Posterior cingulate gyrus (tissue), 11 donors: ENCODE measurements at regions not wholly inside any gene's neighbourhood (a gene's known extent, or its start where the extent isn't known, plus 50 kb on each side); places are given as distances from the start of the nearest gene placed in this dataset.

Source experiments
- DNase-seq, 10 donors: peaks; one replicate each; pipeline versions ENCODE4 v3.0.0 to v3.0.0-alpha.2; 2020 to 2021; ENCODE audit warnings: mixed read lengths in 3 of 10
- intact Hi-C: fragments of 100-400 bp; cut with DNase I; formaldehyde crosslinking; loops from one replicate; pipeline ENCODE4 v1.15.1; 2023

DNA sequence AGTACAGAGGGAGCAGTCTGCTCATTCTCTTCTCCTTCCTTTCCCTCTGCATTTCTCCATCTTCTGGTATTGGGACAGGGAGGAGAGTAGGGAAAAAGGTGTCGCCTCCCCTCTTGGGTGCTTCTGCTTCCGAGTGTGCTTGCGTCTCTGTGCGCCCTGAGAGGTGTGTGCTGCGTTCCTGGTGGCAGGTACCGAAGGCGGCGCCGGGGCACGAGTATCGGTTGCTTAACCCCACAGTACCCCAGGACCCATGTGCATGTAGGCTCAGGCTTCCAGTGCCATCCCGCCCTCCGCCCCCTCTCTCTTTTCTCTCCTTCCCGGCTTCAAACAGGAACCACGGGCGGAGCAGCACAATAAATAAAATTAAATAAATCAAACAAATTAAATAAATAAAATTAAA is 169.3 kb upstream of the GLI3 start:
- peak in 1 of 10 donors; percentile 74 for DNase-seq
- intact Hi-C loops, result no loop called here

DNA sequence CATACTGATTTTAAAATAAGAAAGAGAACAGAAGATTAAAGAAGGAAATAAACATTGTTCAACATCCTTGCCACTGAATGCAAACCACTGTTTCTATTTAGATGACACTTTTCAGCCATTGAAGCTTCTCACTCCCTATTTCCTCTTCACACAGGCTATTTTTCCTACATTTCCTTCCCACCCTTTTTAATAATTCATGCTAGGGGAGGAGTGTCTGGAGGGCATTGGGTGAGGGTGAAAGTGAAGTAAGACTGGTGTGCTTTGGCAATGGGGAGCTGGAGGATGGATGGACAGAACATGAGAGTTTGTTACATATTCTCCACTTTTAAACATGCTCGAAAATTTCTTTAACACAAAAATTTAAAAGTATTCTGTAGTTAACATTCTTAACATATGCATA is 168.8 kb upstream of the GLI3 start:
- intact Hi-C loops, result no loop called here
- DNase-seq, result no peak

DNA sequence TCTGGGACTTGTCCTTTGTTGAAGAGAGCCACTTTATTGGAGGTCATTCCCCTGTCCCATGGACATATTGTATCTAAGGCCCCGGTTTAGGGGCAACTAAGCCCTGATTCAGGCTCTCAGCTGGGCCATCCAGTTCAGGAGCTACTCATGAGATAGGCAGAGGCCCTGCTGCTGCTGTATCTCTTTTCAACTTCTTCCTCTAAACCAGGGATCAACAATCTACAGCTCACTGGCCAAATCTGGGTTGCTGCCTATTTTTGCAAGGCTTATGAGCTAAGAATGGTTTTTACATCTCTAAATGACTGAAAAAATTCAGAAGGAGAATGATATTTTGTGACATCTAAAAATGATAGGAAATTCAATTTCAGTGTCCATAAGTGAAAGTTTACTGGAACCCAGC is 166.8 kb upstream of the GLI3 start:
- intact Hi-C loops, result no loop called here
- no peak for DNase-seq

DNA sequence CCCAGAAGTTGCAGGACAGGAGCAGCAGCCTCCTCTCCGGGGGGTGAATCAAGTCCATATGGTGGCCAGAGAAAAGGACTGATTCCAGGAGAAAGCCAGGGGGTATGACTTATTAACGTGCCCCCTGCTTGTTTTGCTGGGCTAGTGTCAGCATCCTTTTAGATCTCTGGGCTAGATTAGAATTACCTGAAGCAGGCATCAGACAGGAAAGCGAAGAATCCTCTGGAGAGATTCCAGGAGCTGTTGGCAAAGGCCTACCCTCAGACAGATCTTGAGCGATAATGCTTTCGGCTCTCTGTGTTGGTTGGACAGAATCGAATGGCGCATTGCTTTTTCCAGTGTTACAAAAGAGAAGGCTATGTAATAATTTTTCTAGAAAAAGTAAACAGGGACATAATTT is 164.0 kb upstream of the GLI3 start:
- intact Hi-C loops, result no loop called here
- no peak for DNase-seq

DNA sequence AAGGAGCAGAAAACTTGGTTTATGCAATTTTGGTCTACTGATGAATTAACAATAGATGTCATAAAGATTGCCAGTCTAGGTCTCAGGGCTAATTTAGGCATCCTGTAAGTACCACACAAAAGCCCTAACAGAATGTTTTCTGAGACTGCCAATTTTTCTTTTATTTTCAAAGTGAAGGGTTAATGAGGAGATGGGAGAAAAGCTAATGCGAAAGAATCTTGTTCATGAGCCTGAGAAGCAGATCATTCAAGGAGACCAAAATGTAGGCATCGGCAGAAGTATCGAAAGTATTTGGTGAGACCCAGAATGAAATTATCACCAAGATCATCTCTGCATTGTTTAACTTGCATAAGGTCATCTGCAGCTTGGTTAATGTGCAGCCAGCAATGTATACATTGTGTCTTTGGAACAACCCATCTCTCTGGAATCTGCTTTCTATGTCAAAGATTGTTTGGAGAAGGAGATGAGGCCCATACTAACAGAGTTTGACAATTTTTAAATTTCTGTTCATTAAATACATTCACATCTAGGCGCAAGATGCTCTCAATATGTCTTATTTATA is 163.3 kb upstream of the GLI3 start:
- DNase-seq, result no peak

DNA sequence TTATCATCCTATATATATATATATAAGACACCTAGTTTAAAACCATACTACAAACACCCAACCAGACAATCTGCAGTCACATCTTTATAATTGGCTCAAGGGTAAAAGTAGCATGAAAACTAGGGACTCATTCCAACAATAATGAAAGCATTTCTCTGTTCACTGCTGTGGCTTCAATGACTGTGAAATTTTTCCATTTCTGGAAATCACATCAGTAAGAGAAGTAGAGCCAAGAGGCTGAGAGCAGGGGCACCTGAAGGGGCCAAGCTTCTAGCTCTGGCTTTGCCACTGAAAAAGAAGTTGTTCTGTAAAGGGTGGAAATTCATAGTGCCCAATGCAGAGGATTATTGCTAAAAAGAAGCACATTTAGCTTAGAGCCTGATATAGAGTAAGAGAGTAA is 158.6 kb upstream of the GLI3 start:
- no peak for DNase-seq
- intact Hi-C loops, result no loop called here

More for the DNA sequence above, 163.3 kb upstream of the GLI3 start:
- intact Hi-C loops, result no loop called here

DNA sequence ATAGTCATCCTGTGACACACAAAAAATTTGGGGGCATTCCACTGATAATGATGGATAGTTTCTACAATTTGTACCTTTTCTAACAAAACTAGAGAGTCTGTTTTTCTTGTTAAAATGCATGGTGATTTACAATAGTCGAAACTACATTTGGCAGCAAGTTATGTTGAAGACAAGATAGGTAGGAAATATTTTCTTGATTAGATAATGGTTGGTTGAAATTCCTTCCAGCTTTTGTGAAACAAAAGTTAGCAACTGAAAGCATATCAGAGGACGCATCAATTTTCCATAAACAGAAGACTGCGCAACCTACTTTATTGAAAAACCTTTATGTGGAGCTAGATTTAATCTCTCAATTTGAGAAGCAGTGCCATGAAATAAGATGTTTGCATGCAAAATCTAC is 155.8 kb upstream of the GLI3 start:
- intact Hi-C loops, result no loop called here
- DNase-seq, result no peak

DNA sequence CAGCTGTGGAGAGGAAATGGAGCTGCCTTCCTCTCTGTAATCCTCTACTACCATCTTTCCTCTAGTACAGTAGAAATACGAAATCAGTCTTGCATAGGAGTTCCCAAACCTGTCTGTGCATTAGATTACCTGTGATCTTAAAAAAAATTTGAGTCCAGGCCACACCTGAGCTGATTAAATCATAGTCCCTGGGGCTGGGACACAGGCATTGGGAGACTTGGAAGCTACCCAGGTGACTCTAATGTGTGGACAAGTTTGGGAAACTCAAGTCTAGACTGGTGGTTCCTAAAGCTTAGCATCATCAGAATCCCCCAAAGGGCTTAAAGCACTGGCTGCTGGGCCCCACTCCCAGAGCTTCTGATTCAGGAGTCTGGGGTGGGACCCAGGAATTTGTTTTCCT is 152.7 kb upstream of the GLI3 start:
- intact Hi-C loops, result no loop called here
- DNase-seq, result no peak

DNA sequence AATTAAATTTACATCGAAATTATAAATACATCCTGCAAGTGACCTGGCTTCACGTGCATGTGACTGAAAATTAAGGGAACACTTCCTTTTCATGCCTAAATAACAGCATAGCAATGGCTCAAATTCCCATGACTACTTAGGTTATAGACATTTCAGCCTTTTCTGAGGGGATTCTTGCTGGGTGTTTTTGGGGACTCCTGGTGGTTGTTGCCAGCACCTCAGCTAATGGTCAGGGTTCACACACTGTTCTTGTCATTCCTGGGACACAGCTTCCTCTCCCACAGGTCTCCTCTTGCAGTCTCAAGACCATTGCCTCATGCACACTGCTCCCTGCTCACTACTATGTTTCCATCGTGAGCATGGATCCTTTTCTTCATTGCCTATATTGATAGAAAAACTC is 148.9 kb upstream of the GLI3 start:
- no peak for DNase-seq
- intact Hi-C loops, result no loop called here

DNA sequence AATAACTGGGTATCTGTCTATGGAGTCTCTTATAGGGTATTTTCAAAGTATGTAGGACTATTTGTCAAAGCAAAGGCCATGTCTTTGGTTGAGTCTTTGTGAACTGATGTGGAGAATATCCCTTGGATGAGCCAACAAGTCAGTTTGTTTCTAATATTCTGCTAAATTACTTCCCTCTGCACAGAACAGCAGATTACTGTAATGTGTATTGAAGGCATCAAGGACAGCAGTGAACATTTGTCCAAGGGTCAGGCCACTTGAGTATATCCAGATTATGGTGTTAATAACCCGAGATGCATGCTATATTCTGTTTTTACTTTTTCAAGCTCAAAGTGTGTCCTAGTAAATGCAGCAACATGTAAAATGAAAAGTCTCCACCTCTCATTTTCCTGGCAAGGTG is 144.2 kb upstream of the GLI3 start:
- intact Hi-C loops, result no loop called here
- DNase-seq, result no peak

DNA sequence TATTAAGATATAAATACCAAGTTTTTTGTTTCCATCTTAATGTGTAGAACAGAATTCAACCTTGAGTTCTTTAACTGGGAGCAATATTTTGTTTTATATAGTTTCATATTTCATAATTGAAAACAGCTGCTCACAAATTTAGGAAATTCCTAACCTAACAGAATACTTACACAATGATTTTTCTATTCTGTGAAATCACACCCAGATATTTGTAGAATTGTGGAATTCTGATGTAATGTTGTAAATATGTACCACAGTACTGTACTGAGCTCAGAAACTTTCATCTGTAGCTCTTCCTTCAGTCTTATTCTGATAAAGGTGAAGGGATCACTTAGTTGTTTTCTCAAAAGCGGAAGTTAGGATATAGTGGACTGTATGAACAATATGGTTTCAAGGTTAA is 143.4 kb upstream of the GLI3 start:
- no peak for DNase-seq
- intact Hi-C loops, result no loop called here

DNA sequence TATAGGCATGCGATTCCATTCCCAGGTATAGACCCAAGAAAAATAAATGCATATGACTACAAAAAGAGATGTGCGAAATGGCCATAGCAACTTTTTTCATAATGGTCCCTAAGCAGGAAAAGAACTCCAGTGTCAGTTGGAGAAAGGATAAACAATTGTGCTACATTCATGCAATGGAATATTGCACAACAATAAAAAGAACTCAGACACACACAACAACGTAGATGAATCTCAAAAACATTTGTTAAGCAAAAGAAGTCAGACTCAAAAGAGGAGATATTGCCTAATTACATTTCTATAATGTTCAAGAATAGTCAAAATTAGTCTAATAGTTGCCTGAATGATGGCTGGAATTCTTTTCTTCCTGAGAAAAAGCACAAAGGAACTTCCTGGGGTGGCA is 141.1 kb upstream of the GLI3 start:
- intact Hi-C loops, result no loop called here

DNA sequence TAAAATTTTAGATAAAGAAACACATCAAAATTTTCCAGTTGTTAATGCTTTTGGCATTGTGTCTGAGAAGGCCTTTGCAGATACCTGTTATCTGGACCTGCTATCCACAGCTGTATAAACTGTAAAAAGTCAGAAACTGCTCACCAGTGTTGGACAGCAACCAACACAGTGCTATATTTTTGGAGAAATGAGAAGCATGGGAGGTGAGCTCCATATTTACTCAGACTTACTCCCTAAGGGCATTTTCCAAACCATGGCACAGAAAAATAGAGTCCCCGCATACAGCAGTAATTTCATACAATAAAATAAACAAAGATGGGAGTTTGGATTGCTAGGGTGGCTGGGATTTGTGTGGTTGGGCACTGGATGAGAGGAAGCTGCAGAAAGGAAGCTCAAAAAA is 136.3 kb upstream of the GLI3 start:
- intact Hi-C loops, result no loop called here
- no peak for DNase-seq

More for the DNA sequence above, 141.1 kb upstream of the GLI3 start:
- DNase-seq, result no peak

DNA sequence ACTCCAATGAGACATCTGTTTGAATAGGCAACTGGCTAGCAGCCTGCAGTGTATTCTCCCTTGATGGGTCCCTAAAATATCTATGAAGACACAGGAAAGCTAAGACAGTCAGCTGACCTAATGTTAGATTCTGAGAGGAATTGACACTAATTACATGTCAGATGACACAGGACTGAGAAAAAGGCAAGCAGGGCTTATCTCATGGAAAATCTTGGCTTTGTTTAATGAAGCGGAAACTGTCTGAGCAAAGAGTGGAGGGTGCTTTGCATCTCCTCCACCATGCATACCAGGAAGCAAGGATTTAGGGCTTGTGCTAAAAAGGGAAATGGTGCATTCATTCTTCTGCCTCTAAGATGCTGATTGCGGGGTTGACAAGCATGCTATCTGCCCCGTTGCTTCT is 135.5 kb upstream of the GLI3 start:
- intact Hi-C loops, result no loop called here
- no peak for DNase-seq

DNA sequence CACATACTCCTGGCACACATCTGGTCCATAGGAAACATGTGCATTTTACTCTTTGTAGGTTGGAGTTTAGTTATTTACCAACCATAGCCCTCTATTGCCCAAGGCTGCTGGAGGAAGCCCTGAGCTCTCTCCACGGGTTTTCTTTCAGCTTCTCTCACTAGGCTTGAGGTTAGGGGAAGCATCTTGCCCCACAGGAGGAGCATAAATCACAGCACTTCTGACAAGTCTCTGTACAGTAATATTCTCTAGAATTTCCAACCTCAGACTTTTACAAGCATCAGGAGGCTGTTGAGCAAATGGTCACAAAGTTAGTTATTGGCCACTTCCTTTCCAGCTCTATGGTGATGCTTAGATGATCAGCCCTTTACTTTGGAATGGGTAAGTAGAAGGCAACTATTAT is 122.9 kb upstream of the GLI3 start:
- intact Hi-C loops, result no loop called here
- DNase-seq, result no peak

DNA sequence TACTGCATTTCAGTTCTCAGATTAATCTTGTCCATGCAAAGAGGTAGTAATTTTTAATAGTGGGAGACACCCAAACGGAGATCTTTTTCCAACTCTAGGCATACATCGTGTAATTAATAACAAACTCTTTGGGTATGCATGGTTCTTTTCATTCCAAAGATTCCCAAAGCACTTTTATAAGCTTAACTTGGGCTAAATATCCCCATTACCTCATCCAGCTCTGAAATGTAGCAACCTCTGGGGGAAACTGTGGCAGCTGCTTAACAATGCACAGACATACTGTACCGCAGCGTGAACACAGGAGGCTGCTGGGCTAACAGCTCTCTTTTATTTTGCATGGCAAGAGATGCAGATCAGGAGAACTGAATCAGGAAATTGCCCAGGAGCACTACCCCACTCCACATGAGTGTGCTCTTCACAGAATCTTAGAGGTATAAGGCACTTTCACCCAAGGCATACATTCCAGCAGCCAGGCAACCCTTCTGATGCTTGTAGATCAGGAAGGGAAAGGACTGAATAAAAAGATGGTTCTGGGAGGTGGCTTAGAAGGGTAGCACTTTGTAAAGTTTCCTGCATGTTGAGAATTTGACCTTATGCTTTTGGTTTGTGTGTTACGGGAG is 114.4 kb upstream of the GLI3 start:
- intact Hi-C loops, result no loop called here
- DNase-seq, result no peak

DNA sequence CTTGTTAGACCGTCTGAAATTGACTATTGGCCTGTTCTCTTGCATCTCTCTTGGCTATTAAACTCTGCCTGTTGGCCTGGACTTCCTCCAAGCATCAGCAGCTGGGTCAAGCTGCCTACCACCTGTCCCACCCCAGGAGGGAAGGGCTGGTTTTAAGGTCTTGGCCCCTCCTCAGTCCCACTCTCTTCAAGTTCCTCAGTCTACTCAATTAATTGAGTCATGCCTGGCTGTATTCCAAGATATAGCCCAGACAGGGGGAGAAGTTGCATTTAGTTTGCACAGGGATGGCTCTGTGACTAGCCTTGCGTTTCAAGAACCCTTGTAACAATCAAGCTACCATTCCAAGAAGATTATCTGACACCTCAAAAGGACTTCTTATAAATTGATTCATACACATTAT is 113.8 kb upstream of the GLI3 start:
- no peak for DNase-seq
- intact Hi-C loops, result no loop called here

DNA sequence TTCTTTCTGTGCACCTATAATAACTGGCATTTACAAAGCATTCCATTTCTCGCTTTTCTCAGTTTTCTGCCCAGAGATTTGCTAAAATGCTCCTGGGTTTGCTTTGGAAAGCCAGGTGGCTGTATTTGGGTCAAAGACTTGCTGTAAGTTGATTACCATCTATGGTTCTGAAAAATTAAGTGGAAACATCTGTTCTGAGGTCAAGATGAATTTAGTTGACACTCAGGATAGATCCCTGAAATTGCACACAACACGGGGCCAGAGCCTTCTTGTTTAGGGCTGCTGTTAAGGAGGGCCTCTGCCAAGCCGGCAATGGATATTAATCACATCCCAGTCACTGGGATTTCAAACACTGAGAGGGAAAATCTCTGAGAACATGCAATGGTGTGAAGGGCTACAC is 111.6 kb upstream of the GLI3 start:
- intact Hi-C loops, result no loop called here
- no peak for DNase-seq

DNA sequence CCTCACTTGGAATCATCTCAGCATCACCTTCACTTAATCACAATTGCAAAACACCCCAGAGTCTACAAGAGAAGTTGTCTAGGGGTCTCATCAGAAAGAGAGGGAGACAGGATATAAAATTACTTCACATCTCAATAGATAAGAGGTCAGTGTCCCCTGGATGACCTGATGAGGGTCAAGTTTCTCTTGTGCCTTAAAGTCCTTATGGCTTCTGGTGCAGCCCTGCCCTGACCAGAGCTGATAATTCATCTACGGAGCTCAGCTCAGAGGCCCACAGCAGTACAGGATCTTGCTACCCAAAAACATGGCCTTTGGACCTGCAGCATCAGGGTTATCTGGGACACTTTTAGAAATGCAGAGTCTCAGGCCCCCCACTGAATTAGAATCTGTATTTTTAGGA is 111.1 kb upstream of the GLI3 start:
- DNase-seq, result no peak
- intact Hi-C loops, result no loop called here

DNA sequence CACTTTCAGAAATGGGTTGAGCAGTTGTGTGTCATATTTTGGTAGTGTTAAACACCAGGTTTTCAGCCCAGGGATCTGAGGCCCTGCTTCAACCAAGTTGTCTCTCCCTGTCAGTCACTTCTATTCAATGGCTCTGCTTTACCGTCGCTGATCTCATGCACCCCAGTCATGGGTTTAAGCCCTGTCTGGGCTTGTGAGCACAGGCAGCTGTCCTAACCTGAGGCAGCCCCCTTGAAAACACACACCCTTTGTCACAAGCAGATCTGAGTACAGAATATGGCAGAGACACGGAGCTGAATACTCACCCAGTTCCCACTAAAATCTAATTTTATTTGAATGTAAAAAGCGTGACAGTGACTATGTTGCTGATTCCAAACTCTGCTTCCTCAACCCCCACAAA is 110.6 kb upstream of the GLI3 start:
- intact Hi-C loops, result no loop called here
- no peak for DNase-seq

DNA sequence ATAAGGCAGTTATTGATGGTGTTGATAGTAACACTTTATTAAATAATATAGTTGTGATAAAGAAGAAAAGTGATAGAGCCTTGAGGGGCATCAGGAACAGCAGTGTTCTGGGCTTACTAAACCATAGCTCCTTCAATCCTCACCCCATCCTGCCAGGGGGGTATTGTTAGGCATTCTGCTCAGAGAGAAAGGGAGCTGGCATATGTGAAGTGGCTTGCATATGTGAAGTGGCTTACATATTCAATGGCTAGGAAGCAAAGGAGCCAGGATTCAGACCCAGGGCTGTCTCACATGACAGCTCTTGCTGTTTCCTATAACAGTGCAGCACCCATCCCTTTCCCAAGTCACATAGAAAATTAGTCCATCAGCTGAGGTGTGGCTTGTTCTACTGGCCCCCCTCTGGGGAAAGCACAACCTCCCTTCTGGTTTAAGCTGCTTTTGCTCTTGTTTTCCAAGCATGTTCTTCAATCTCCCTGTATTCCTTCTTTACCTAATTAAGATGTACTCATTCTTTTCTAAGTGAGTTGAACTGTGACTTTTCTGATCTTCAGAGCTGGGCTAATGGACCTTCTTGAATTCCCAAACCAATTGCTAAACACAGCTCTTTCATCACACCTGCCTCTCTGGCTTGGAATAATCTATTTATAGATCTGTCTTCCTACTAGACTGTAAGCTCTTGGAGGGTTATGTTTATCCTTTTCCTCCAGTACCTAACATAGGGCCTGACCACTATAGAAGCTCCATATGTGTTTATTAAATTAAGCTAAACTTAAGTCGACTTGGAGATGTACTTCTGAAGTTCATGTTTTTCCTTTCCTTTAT is 108.7 kb upstream of the GLI3 start:
- DNase-seq, result no peak
- intact Hi-C loops, result no loop called here

DNA sequence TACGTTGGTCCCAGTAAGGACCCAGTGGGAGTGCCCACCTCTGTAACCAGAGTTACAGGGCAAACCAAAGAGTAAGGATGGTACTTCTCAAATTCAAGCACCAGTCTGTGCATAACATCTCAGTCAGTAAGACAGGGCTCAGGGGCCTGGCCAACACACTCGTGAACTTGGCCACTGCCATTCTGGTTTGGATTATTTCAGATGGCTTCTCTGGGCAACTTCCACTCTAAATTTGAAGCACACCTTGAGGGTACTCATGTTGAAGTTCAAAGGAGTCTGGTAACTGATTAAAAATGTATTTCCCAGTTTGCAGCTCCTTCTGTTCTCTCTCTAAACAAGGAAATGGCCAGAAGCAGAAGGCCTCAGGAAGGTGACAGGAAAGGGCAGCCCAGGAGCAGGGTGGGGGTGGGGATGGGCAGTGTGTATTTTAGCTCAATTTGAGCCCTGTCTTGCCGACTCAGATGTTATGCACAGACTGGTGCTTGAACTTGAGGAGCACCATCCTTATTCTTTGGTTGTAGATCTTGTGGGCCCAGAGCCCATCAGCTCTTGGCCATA is 107.3 kb upstream of the GLI3 start:
- intact Hi-C loops, result no loop called here

More for the DNA sequence above, 107.3 kb upstream of the GLI3 start:
- no peak for DNase-seq
